Stimulated activated CD4-positive, alpha-beta T cell treated with anti-CD3 and anti-CD28 coated beads, Interleukin-2, amount 100 ng/mL, for 24 hours (primary cell): ENCODE measurements at regions not wholly inside any gene's neighbourhood (a gene's known extent, or its start where the extent isn't known, plus 50 kb on each side); places are given as distances from the start of the nearest gene placed in this dataset.
"Not testable (repeated sequence)": the region's sequence is repeated elsewhere in the genome, so short reads cannot be mapped to it uniquely, and the experiment has no call there.

Source experiments
- DNase-seq, 2 donors: peaks; one replicate each; pipeline ENCODE4 v3.0.0-alpha.2; 2020

GRCh38 chr5:40210694-40211093 is 469.0 kb upstream of the PTGER4 start:
- no peak for DNase-seq

- DNase-seq: no peak
Observed at GRCh38 chr5:40206030-40206429, 473.7 kb upstream of the PTGER4 start.

GRCh38 chr5:40204144-40204543 is 475.6 kb upstream of the PTGER4 start:
- DNase-seq: no peak

GRCh38 chr5:40202814-40203440 is 476.8 kb upstream of the PTGER4 start:
- no peak for DNase-seq

GRCh38 chr5:40198736-40199135 is 481.0 kb upstream of the PTGER4 start:
- no peak for DNase-seq

GRCh38 chr5:40195574-40195973 is 484.1 kb upstream of the PTGER4 start:
- DNase-seq: not testable (repeated sequence)

- DNase-seq: no peak
Observed at GRCh38 chr5:40191150-40191549, 488.6 kb upstream of the PTGER4 start.

- no peak for DNase-seq
Observed at GRCh38 chr5:40172721-40173120, 507.0 kb upstream of the PTGER4 start.

- DNase-seq: no peak
Observed at GRCh38 chr5:40171971-40172370, 507.7 kb upstream of the PTGER4 start.

GRCh38 chr5:40167283-40167682 is 512.4 kb upstream of the PTGER4 start:
- no peak for DNase-seq

- DNase-seq: no peak
Observed at GRCh38 chr5:40166802-40167201, 512.9 kb upstream of the PTGER4 start.

- DNase-seq: no peak
Observed at GRCh38 chr5:40165789-40166728, 513.7 kb upstream of the PTGER4 start.

- no peak for DNase-seq
Observed at GRCh38 chr5:40165106-40165788, 514.5 kb upstream of the PTGER4 start.

GRCh38 chr5:40160435-40160834 is 519.3 kb upstream of the PTGER4 start:
- no peak for DNase-seq

GRCh38 chr5:40154194-40154593 is 525.5 kb upstream of the PTGER4 start:
- no peak for DNase-seq

- DNase-seq: no peak
Observed at GRCh38 chr5:40150896-40151295, 528.8 kb upstream of the PTGER4 start.

- no peak for DNase-seq
Observed at GRCh38 chr5:40141896-40142295, 537.8 kb upstream of the PTGER4 start.

- no peak for DNase-seq
Observed at GRCh38 chr5:40141418-40141817, 538.3 kb upstream of the PTGER4 start.

- no peak for DNase-seq
Observed at GRCh38 chr5:40137223-40137622, 542.5 kb upstream of the PTGER4 start.

- DNase-seq: no peak
Observed at GRCh38 chr5:40134883-40135520, 544.7 kb upstream of the PTGER4 start.

GRCh38 chr5:40124367-40124766 is 555.3 kb upstream of the PTGER4 start:
- DNase-seq: no peak

- no peak for DNase-seq
Observed at GRCh38 chr5:40121236-40121635, 558.5 kb upstream of the PTGER4 start.

- DNase-seq: no peak
Observed at GRCh38 chr5:40112875-40113274, 566.8 kb upstream of the PTGER4 start.
